ENCODE measurements at regions not wholly inside any gene's neighbourhood (a gene's known extent, or its start where the extent isn't known, plus 50 kb on each side); places are given as distances from the start of the nearest gene placed in this dataset.

GRCh38 chr5:96015709-96016108 lies 54.1 kb upstream of the ELL2 start:
- no peak for DNase-seq

GRCh38 chr5:96014395-96014794 lies 52.7 kb upstream of the ELL2 start:
- no peak for DNase-seq

GRCh38 chr5:96013254-96013653 lies 51.6 kb upstream of the ELL2 start:
- DNase-seq, result no peak

- DNase-seq, result no peak
Observed at GRCh38 chr5:96012399-96012798, 50.7 kb upstream of the ELL2 start.

All from fibroblast of upper back skin (primary cell).